Fibroblast of lung (primary cell): ENCODE measurements at regions not wholly inside any gene's neighbourhood (a gene's known extent, or its start where the extent isn't known, plus 50 kb on each side); places are given as distances from the start of the nearest gene placed in this dataset.

Source experiments
- DNase-seq, 2 donors: peaks; one replicate each; pipeline versions ENCODE4 v3.0.0 to v3.0.0-alpha.2; 2010; ENCODE audit warnings: low read depth in 2 of 2
- H2AFZ ChIP-seq: 2 replicates; pipeline ENCODE4 v1.5.1; 2012; ENCODE audit warnings: low read length, control low read depth, inconsistent platforms
- H3K27ac ChIP-seq: 2 replicates; pipeline ENCODE4 v1.5.1; 2011; ENCODE audit warnings: low read length, control low read depth; ENCODE audit not compliant: insufficient read depth
- H3K27me3 ChIP-seq: 2 replicates; pipeline ENCODE4 v1.5.1; 2011; ENCODE audit warnings: mild to moderate bottlenecking, low read length; ENCODE audit not compliant: control insufficient read depth, insufficient read depth
- H3K36me3 ChIP-seq: 2 replicates; pipeline ENCODE4 v1.5.1; 2011; ENCODE audit warnings: low read length; ENCODE audit not compliant: control insufficient read depth, insufficient read depth
- H3K4me1 ChIP-seq: 2 replicates; pipeline ENCODE4 v1.5.1; 2011; ENCODE audit warnings: low read length; ENCODE audit not compliant: control insufficient read depth, insufficient read depth; ENCODE audit errors: extremely low read depth
- H3K4me2 ChIP-seq: 2 replicates; pipeline ENCODE4 v1.5.1; 2011; ENCODE audit warnings: low read length, control low read depth; ENCODE audit not compliant: insufficient read depth; ENCODE audit errors: extremely low read depth
- H3K4me3 ChIP-seq, 4 experiments: fragments of 200-600 bp in 1 of 4; sonication (generic) in 1 of 4; replicated peaks in 1 of 4; 2 replicates each; pipeline ENCODE4 v1.5.1; 2011 to 2016; ENCODE audit warnings: low read length in 4 of 4, low read depth in 3 of 4, mild to moderate bottlenecking in 3 of 4, control low read depth in 2 of 4, inconsistent platforms in 1 of 4, mixed read lengths in 1 of 4; ENCODE audit not compliant: insufficient read depth in 1 of 4; ENCODE audit errors: control extremely low read depth in 1 of 4
- H3K79me2 ChIP-seq: 2 replicates; pipeline ENCODE4 v1.5.1; 2012; ENCODE audit warnings: mild to moderate bottlenecking, low read length, inconsistent platforms; ENCODE audit not compliant: control insufficient read depth, insufficient read depth
- H3K9ac ChIP-seq: 2 replicates; pipeline ENCODE4 v1.5.1; 2011; ENCODE audit warnings: mild to moderate bottlenecking, low read length, control low read depth; ENCODE audit not compliant: insufficient read depth
- H3K9me3 ChIP-seq: 2 replicates; pipeline ENCODE4 v1.5.1; 2012; ENCODE audit warnings: low read depth, low read length; ENCODE audit not compliant: control insufficient read depth, insufficient read depth
- H4K20me1 ChIP-seq: 2 replicates; pipeline ENCODE4 v1.5.1; 2011; ENCODE audit warnings: low read length; ENCODE audit not compliant: control insufficient read depth, insufficient read depth; ENCODE audit errors: extremely low read depth
- CTCF ChIP-seq, 2 donors: IDR thresholded peaks in 1 of 2; conservative IDR thresholded peaks in 1 of 2; 1 replicate in 1 of 2; 2 replicates in 1 of 2; pipeline ENCODE4 v1.5.1; 2011 to 2012; ENCODE audit warnings: low read length in 2 of 2, control low read depth in 1 of 2, inconsistent platforms in 1 of 2, low read depth in 1 of 2, mild to moderate bottlenecking in 1 of 2
- EZH2 ChIP-seq: IDR thresholded peaks from 2 replicates; pipeline ENCODE4 v1.5.1; 2012; ENCODE audit warnings: low read length, control low read depth, mild to moderate bottlenecking; ENCODE audit errors: missing control alignments

- TF ChIP-seq CTCF (conservative IDR thresholded peaks at IDR 0.05 in 1 of 2, IDR thresholded peaks at IDR 0.05 in 1 of 2; ENCODE audit: low read depth in 1 of 2, low read length in 2 of 2) (no peak), EZH2 (no peak)
- no peak overlapping the region for H3K4me2 ChIP-seq
- no peak overlapping the region for H2AFZ ChIP-seq
- H3K27ac ChIP-seq, result no peak overlapping the region
- H3K36me3 ChIP-seq, result no peaks in the 10 kb centered on the region
- no peaks in the 10 kb centered on the region for H3K4me1 ChIP-seq
- H3K9me3 ChIP-seq, result no peaks in the 10 kb centered on the region
- no peak overlapping the region for H3K9ac ChIP-seq
- no peak overlapping the region for H3K4me3 ChIP-seq
- no peaks in the 10 kb centered on the region for H3K79me2 ChIP-seq
- H4K20me1 ChIP-seq, result no peaks in the 10 kb centered on the region
- H3K27me3 ChIP-seq, result no peaks in the 10 kb centered on the region
- peak in 1 of 2 donors; percentile 19 for DNase-seq
Observed at GRCh38 chr5:62112689-62113228, 193.2 kb upstream of the KIF2A start.

DNA sequence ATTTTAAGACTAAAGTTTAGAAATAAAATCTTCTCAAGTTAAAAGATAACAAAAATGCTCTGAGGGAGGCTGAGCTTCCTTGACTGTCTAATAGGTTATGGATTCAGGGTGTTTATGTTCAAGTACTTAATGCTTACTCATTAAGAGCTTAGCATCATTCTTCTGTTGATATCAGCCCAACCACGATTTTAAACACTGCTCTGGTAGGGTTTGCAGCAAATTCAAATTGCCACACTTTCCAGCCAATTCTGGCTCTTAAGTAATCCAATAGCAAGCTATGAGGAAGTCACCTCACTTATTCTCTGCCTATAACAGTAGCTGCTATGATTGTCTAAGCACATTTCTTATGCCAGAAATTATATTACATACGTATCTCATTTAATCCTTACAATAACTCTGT is 191.0 kb upstream of the KIF2A start:
- Histone ChIP-seq H3K4me3 (no peak overlapping the region), H3K36me3 (no peaks in the 10 kb centered on the region), H4K20me1 (no peaks in the 10 kb centered on the region), H3K4me2 (no peak overlapping the region), H3K9ac (no peak overlapping the region), H3K27ac (no peak overlapping the region), H3K4me1 (no peaks in the 10 kb centered on the region), H3K27me3 (no peaks in the 10 kb centered on the region), H3K79me2 (no peaks in the 10 kb centered on the region), H2AFZ (no peak overlapping the region), H3K9me3 (no peaks in the 10 kb centered on the region)
- TF ChIP-seq CTCF (conservative IDR thresholded peaks at IDR 0.05 in 1 of 2, IDR thresholded peaks at IDR 0.05 in 1 of 2; ENCODE audit: low read depth in 1 of 2, low read length in 2 of 2), result no peak
- no peak for TF ChIP-seq EZH2
- DNase-seq, result peak in 1 of 2 donors; percentile 2

- Histone ChIP-seq H3K79me2 (no peaks in the 10 kb centered on the region), H2AFZ (no peak overlapping the region), H3K9ac (no peak overlapping the region), H3K4me3 (no peak overlapping the region), H3K9me3 (no peaks in the 10 kb centered on the region), H3K27me3 (no peaks in the 10 kb centered on the region), H4K20me1 (no peaks in the 10 kb centered on the region), H3K36me3 (no peaks in the 10 kb centered on the region), H3K4me1 (no peaks in the 10 kb centered on the region), H3K4me2 (no peak overlapping the region), H3K27ac (no peak overlapping the region)
- DNase-seq, result no peak
- TF ChIP-seq EZH2 (no peak), CTCF (conservative IDR thresholded peaks at IDR 0.05 in 1 of 2, IDR thresholded peaks at IDR 0.05 in 1 of 2; ENCODE audit: low read depth in 1 of 2, low read length in 2 of 2) (no peak)
Observed at GRCh38 chr5:62124266-62124665, 181.7 kb upstream of the KIF2A start.
